GM12865 (cell line): ENCODE measurements at regions not wholly inside any gene's neighbourhood (a gene's known extent, or its start where the extent isn't known, plus 50 kb on each side); places are given as distances from the start of the nearest gene placed in this dataset.

Experiments
- DNase-seq: peaks from one replicate; pipeline ENCODE4 v3.0.0; 2010; ENCODE audit warnings: low read depth
- H3K4me3 ChIP-seq: 2 replicates; pipeline ENCODE4 v1.5.1; 2011; ENCODE audit warnings: mild to moderate bottlenecking, low read depth, low read length, control low read depth
- CTCF ChIP-seq: IDR thresholded peaks from 2 replicates; pipeline ENCODE4 v1.5.1; 2011; ENCODE audit warnings: low read length, control low read depth, low read depth, inconsistent platforms; ENCODE audit not compliant: insufficient read depth; ENCODE audit errors: missing control alignments

- DNase-seq, result peak; percentile 48
- no peak overlapping the region for H3K4me3 ChIP-seq
- TF ChIP-seq CTCF, result peak; percentile 31
Measured at GRCh38 chr10:123413353-123413752, 252.8 kb upstream of the GPR26 start.

DNA sequence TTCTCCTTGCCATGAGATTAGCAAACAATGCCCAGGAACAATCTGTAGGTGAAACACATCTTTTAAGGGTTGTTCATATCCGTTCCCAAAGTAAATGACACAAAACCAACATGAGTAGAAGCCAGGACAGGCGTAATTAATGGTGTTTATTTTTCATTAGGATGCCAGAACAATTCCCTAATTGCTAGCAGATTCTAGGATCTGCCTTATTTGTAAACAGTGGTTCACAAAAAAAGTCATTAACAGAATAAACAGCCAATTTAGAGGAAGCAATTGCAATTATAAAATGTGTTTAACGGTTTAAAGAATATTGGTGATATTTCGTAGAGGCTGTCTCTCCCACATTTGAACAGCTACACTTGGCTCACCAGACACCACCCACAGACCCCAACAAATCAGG is 250.6 kb upstream of the GPR26 start:
- no peak overlapping the region for H3K4me3 ChIP-seq
- TF ChIP-seq CTCF, result no peak
- DNase-seq, result no peak

DNA sequence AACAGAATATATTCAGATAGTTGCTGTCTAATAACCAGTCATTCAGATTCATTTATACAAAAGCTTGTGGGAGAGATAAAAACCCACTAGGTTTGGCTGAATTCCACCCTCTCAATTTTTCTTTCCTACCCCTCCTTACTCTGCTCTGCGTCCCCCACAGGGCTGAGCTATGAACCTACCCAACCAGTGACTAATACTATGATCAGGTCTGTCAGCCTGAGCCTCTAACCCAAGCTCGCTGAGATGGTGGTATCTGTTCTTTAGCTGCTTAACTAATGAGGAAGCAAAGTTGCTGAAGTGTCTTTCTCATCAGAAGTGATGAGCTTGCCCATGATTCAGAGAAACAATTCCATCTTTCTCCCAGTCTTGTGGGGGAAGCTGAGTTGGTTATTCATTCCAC is 248.7 kb upstream of the GPR26 start:
- no peak for TF ChIP-seq CTCF
- H3K4me3 ChIP-seq, result no peak overlapping the region
- DNase-seq, result peak; percentile 10

DNA sequence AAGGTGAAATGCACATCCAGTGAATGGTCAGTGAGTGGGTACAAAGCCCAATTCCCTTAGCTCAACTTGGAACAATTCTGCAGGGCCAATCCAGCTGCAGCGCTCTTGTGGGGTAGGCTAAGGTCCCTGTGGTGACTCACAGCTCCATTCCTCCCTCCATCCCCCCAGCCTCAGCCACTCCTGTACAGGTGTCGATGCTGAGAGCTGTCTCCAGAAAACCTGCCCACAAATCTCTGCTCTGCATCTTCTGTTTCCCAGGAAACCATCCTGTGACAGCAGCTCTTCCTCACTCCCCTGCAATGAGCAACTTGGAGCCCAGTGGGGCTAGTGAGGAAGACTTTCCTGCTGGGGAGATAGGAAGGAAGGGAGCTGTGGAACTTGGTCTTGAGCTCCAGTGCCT is 244.7 kb upstream of the GPR26 start:
- TF ChIP-seq CTCF, result no peak
- no peak overlapping the region for H3K4me3 ChIP-seq
- no peak for DNase-seq

DNA sequence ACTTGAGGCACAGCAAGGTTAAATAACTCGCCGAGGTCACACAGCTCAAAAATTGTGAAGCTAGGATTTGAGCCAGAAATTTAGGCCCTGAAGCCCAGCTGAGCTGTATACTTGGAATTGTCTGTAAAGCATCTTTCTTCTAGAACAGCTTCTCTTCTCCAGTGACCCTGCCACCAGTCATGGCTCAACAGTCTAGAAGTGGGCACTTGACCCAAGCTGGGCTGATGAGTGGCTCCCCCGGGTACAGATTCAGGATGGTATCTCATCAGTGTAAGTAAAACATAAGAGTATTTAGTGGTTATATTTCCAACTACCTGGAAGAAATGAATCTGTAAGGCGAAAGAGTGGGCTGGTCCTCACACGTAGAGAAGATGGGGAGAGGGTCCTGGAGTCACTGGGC is 243.9 kb upstream of the GPR26 start:
- TF ChIP-seq CTCF, result no peak
- no peak for DNase-seq

GRCh38 chr10:123424537-123424936 is 241.6 kb upstream of the GPR26 start:
- H3K4me3 ChIP-seq, result no peak overlapping the region
- DNase-seq, result no peak
- TF ChIP-seq CTCF, result no peak

More for the DNA sequence above, 243.9 kb upstream of the GPR26 start:
- no peak overlapping the region for H3K4me3 ChIP-seq

- no peak for DNase-seq
- TF ChIP-seq CTCF, result no peak
- no peak overlapping the region for H3K4me3 ChIP-seq
Measured at GRCh38 chr10:123425680-123426079, 240.5 kb upstream of the GPR26 start.
